ENCODE measurements at regions not wholly inside any gene's neighbourhood (a gene's known extent, or its start where the extent isn't known, plus 50 kb on each side); places are given as distances from the start of the nearest gene placed in this dataset.
"Not testable (repeated sequence)": the region's sequence is repeated elsewhere in the genome, so short reads cannot be mapped to it uniquely, and the experiment has no call there.

- FAIRE-seq; H3K18ac ChIP-seq (ENCODE audit: extremely low read depth, low read length); DNase-seq (ENCODE audit: low read depth in 1 of 2, low spot score in 2 of 2); H4K91ac ChIP-seq (replicated peaks; ENCODE audit: insufficient read length, low read length); H3K4me2 ChIP-seq (ENCODE audit: insufficient read depth in 1 of 2, low read depth in 2 of 2, low read length in 2 of 2); H3K56ac ChIP-seq (replicated peaks; ENCODE audit: insufficient read length, low read depth, low read length); H4K20me1 ChIP-seq (replicated peaks in 1 of 2; ENCODE audit: control insufficient read depth in 1 of 2, insufficient read depth in 2 of 2, low read length in 2 of 2); H3K4me1 ChIP-seq (replicated peaks in 1 of 4; ENCODE audit: control insufficient read depth in 3 of 4, insufficient read depth in 4 of 4, low read length in 3 of 4); H3K79me2 ChIP-seq (ENCODE audit: control insufficient read depth in 1 of 2, insufficient read depth in 2 of 2, low read length in 2 of 2); H3K27ac ChIP-seq (ENCODE audit: low read depth, low read length); H4K5ac ChIP-seq (ENCODE audit: insufficient read length, low read depth, low read length); H3K4ac ChIP-seq (replicated peaks; ENCODE audit: insufficient read length, low read depth, low read length); H3K79me1 ChIP-seq (ENCODE audit: low read depth, low read length); H4K8ac ChIP-seq (ENCODE audit: extremely low read depth, insufficient read depth, low read length); H2BK5ac ChIP-seq (ENCODE audit: low read depth, low read length); H2BK20ac ChIP-seq (ENCODE audit: low read length); H3K9ac ChIP-seq (replicated peaks in 1 of 4; ENCODE audit: extremely low read depth in 1 of 4, low read depth in 3 of 4, low read length in 3 of 4); CTCF ChIA-PET (ENCODE audit: partially characterized antibody); H2AK5ac ChIP-seq (ENCODE audit: low read depth, low read length); H3K36me3 ChIP-seq (ENCODE audit: control insufficient read depth in 2 of 4, insufficient read depth in 4 of 4, low read length in 3 of 4); H3K27me3 ChIP-seq (replicated peaks in 1 of 4; ENCODE audit: control insufficient read depth in 3 of 4, extremely low read depth in 1 of 4, insufficient read depth in 3 of 4, low read length in 3 of 4); H2BK15ac ChIP-seq (ENCODE audit: low read length); H2BK12ac ChIP-seq (ENCODE audit: low read depth, low read length); H3K14ac ChIP-seq (ENCODE audit: insufficient read length); H2AFZ ChIP-seq (ENCODE audit: low read length); POLR2A ChIA-PET (ENCODE audit: partially characterized antibody); H3K23me2 ChIP-seq (ENCODE audit: low read depth, low read length); H3K4me3 ChIP-seq (ENCODE audit: extremely low read depth in 1 of 4, insufficient read depth in 2 of 4, low read depth in 3 of 4, low read length in 4 of 4); H2BK120ac ChIP-seq (replicated peaks; ENCODE audit: low read depth, low read length); H3K9me3 ChIP-seq (ENCODE audit: insufficient read depth in 2 of 2, low read depth in 1 of 2, low read length in 1 of 2); H3K23ac ChIP-seq (ENCODE audit: insufficient read length): not testable (repeated sequence)
- WGBS, 2 experiments (ENCODE audit: extremely low coverage in 1 of 2, insufficient coverage in 1 of 2, insufficient read length in 1 of 2, insufficient replicate concordance in 2 of 2, low coverage in 1 of 2, low lambda C conversion rate in 2 of 2, missing lambda C conversion rate in 1 of 2) = 97% methylated on average over 7 of the region's 7 CpGs; no CpG with 5 or more reads in 1 of the 2 experiments
These were observed 205.3 kb upstream of the FKBP1C start for GRCh38 chr6:63006018-63006417.

DNA sequence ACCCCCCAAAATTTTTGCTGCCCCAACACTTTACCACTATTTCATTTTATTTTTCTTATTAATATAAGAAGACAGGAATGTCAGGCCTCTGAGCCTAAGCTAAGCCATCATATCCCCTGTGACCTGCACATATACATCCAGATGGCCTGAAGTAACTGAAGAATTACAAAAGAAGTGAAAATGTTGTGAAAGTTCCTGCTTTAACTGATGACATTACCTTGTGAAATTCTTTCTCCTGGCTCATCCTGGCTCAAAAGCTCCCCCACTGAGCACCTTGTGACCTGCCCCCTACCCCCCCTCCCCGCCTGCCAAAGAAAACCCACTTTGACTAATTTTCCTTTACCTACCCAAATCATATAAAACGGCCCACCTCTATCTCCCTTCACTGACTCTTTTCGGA lies 200.3 kb upstream of the FKBP1C start:
- H3K4ac ChIP-seq (replicated peaks; ENCODE audit: insufficient read length, low read depth, low read length); H3K4me1 ChIP-seq (replicated peaks in 1 of 4; ENCODE audit: control insufficient read depth in 3 of 4, insufficient read depth in 4 of 4, low read length in 3 of 4); H2BK120ac ChIP-seq (replicated peaks; ENCODE audit: low read depth, low read length); CTCF ChIA-PET (ENCODE audit: partially characterized antibody); H3K36me3 ChIP-seq (ENCODE audit: control insufficient read depth in 2 of 4, insufficient read depth in 4 of 4, low read length in 3 of 4); H3K23ac ChIP-seq (ENCODE audit: insufficient read length); H2BK12ac ChIP-seq (ENCODE audit: low read depth, low read length); H3K79me1 ChIP-seq (ENCODE audit: low read depth, low read length); H4K5ac ChIP-seq (ENCODE audit: insufficient read length, low read depth, low read length); H2AK5ac ChIP-seq (ENCODE audit: low read depth, low read length); H4K8ac ChIP-seq (ENCODE audit: extremely low read depth, insufficient read depth, low read length); H3K14ac ChIP-seq (ENCODE audit: insufficient read length); H3K4me3 ChIP-seq (ENCODE audit: extremely low read depth in 1 of 4, insufficient read depth in 2 of 4, low read depth in 3 of 4, low read length in 4 of 4); H3K9me3 ChIP-seq (ENCODE audit: insufficient read depth in 2 of 2, low read depth in 1 of 2, low read length in 1 of 2); H3K79me2 ChIP-seq (ENCODE audit: control insufficient read depth in 1 of 2, insufficient read depth in 2 of 2, low read length in 2 of 2); H2BK5ac ChIP-seq (ENCODE audit: low read depth, low read length); POLR2A ChIA-PET (ENCODE audit: partially characterized antibody); H3K27me3 ChIP-seq (replicated peaks in 1 of 4; ENCODE audit: control insufficient read depth in 3 of 4, extremely low read depth in 1 of 4, insufficient read depth in 3 of 4, low read length in 3 of 4); H3K23me2 ChIP-seq (ENCODE audit: low read depth, low read length); DNase-seq (ENCODE audit: low read depth in 1 of 2, low spot score in 2 of 2); FAIRE-seq; H2BK15ac ChIP-seq (ENCODE audit: low read length); H3K4me2 ChIP-seq (ENCODE audit: insufficient read depth in 1 of 2, low read depth in 2 of 2, low read length in 2 of 2); H3K56ac ChIP-seq (replicated peaks; ENCODE audit: insufficient read length, low read depth, low read length); H2AFZ ChIP-seq (ENCODE audit: low read length); H4K20me1 ChIP-seq (replicated peaks in 1 of 2; ENCODE audit: control insufficient read depth in 1 of 2, insufficient read depth in 2 of 2, low read length in 2 of 2); H4K91ac ChIP-seq (replicated peaks; ENCODE audit: insufficient read length, low read length); H3K27ac ChIP-seq (ENCODE audit: low read depth, low read length); H3K18ac ChIP-seq (ENCODE audit: extremely low read depth, low read length); H2BK20ac ChIP-seq (ENCODE audit: low read length); H3K9ac ChIP-seq (replicated peaks in 1 of 4; ENCODE audit: extremely low read depth in 1 of 4, low read depth in 3 of 4, low read length in 3 of 4): not testable (repeated sequence)
- WGBS, 2 experiments (ENCODE audit: extremely low coverage in 1 of 2, insufficient coverage in 1 of 2, insufficient read length in 1 of 2, insufficient replicate concordance in 2 of 2, low coverage in 1 of 2, low lambda C conversion rate in 2 of 2, missing lambda C conversion rate in 1 of 2) = 92 to 100% methylated on average over 1 to 3 of the region's 3 CpGs
